ENCODE measurements at regions not wholly inside any gene's neighbourhood (a gene's known extent, or its start where the extent isn't known, plus 50 kb on each side); places are given as distances from the start of the nearest gene placed in this dataset.
"Not testable (repeated sequence)": the region's sequence is repeated elsewhere in the genome, so short reads cannot be mapped to it uniquely, and the experiment has no call there.

- H3K9me3 Mint-ChIP-seq; H3K27me3 ChIP-seq (ENCODE audit: insufficient read depth, low read length, poor library complexity, severe bottlenecking); H3K36me3 ChIP-seq (ENCODE audit: insufficient read depth, low read length); H3K36me3 Mint-ChIP-seq; H3K27me3 Mint-ChIP-seq; CTCF ChIA-PET; H3K9me3 ChIP-seq (ENCODE audit: low read length): not testable (repeated sequence)
- H3K4me3 ChIP-seq (ENCODE audit: low read length) = peak overlapping the region; percentile 65
- peaks cover 53% of the 10 kb centered on the region for H3K4me1 ChIP-seq (ENCODE audit: insufficient read depth, low read length)
- POLR2A ChIA-PET = interaction anchor here (0.6 to 0.7 kb wide), 2 partner anchors 25 to 30 kb away, joined by 3 to 5 read pairs; no protein-coding TSS in a partner anchor
- DNase-seq = peak in 1 of 5 donors; percentile 53
- H3K27ac Mint-ChIP-seq = peak overlapping the region; percentile 87 to 99 (median 98)
- H3K4me3 Mint-ChIP-seq = peak overlapping the region; percentile 64 to 91 (median 90)
- peaks cover 27 to 35% (median 33%) of the 10 kb centered on the region in 3 donors for H3K4me1 Mint-ChIP-seq
- H3K27ac ChIP-seq (ENCODE audit: low read depth, low read length) = peak overlapping the region; percentile 67
Observed at GRCh38 chr10:11684341-11684716, 57.9 kb upstream of the ECHDC3 start.

GRCh38 chr10:11683529-11684320 is 58.5 kb upstream of the ECHDC3 start:
- Mint-ChIP-seq H3K9me3 (no peaks in the 10 kb centered on the region), H3K4me1 (peaks cover 27 to 35% (median 33%) of the 10 kb centered on the region in 3 donors), H3K4me3 (peak overlapping the region; percentile 64 to 91 (median 90)), H3K27me3 (peaks cover 0 to 7% of the 10 kb centered on the region in 2 donors), H3K36me3 (no peaks in the 10 kb centered on the region), H3K27ac (peak overlapping the region; percentile 87 to 99 (median 98))
- Histone ChIP-seq H3K4me3 (ENCODE audit: low read length) (peak overlapping the region; percentile 65), H3K36me3 (ENCODE audit: insufficient read depth, low read length) (no peaks in the 10 kb centered on the region), H3K9me3 (ENCODE audit: low read length) (no peaks in the 10 kb centered on the region), H3K4me1 (ENCODE audit: insufficient read depth, low read length) (peaks cover 53% of the 10 kb centered on the region), H3K27me3 (ENCODE audit: insufficient read depth, low read length, poor library complexity, severe bottlenecking) (no peaks in the 10 kb centered on the region), H3K27ac (ENCODE audit: low read depth, low read length) (no peak overlapping the region)
- no peak for DNase-seq
- CTCF ChIA-PET = no interaction called here
- POLR2A ChIA-PET = interaction anchor here (0.7 kb wide), 1 partner anchor 29 kb away, joined by 5 read pairs; no protein-coding TSS in a partner anchor

GRCh38 chr10:11682851-11683250 is 59.3 kb upstream of the ECHDC3 start:
- no peaks in the 10 kb centered on the region for H3K9me3 Mint-ChIP-seq

DNA sequence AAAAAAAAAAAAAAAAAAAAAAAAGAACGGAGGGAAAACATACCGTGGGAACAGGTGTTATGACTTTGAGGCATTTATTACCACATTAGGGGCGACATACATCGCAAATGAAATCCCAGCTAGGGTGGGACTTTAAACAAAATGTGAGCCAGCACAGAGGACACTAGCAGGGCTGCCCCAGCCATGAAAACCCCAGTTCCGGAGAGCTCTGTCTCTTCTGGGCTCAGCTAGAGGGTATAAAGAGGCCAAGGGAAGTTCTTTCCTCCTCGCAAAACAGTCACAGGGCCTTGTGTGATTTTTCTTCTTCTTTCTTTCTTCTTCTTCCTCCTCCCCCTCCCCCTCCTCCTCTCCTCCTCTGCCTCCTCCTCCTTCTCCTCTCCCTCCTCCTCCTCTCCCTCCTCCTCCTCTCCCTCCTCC is 59.9 kb upstream of the ECHDC3 start:
- peaks cover 27 to 38% (median 33%) of the 10 kb centered on the region in 3 donors for H3K4me1 Mint-ChIP-seq
- Histone ChIP-seq H3K36me3 (ENCODE audit: insufficient read depth, low read length) (no peaks in the 10 kb centered on the region), H3K4me3 (ENCODE audit: low read length) (no peak overlapping the region), H3K9me3 (ENCODE audit: low read length) (no peaks in the 10 kb centered on the region), H3K27me3 (ENCODE audit: insufficient read depth, low read length, poor library complexity, severe bottlenecking) (no peaks in the 10 kb centered on the region), H3K4me1 (ENCODE audit: insufficient read depth, low read length) (peaks cover 47% of the 10 kb centered on the region), H3K27ac (ENCODE audit: low read depth, low read length) (no peak overlapping the region)
- H3K9me3 Mint-ChIP-seq = peaks cover 0 to 2% (median 0%) of the 10 kb centered on the region in 5 donors
- H3K4me3 Mint-ChIP-seq = no peak overlapping the region
- no peak for DNase-seq
- no peaks in the 10 kb centered on the region for H3K36me3 Mint-ChIP-seq
- peaks cover 4 to 11% of the 10 kb centered on the region in 2 donors for H3K27me3 Mint-ChIP-seq
- H3K27ac Mint-ChIP-seq = peak overlapping the region in 1 of 8 donors; percentile 60
- ChIA-PET POLR2A (no interaction called here), CTCF (no interaction called here)

More at GRCh38 chr10:11682851-11683250, 59.3 kb upstream of the ECHDC3 start:
- DNase-seq = no peak
- CTCF ChIA-PET = no interaction called here
- Mint-ChIP-seq H3K4me1 (peaks cover 27 to 35% (median 33%) of the 10 kb centered on the region in 3 donors), H3K27me3 (peaks cover 0 to 7% of the 10 kb centered on the region in 2 donors), H3K27ac (peak overlapping the region in 2 of 8 donors; percentile 29 to 87), H3K4me3 (no peak overlapping the region), H3K36me3 (no peaks in the 10 kb centered on the region)
- Histone ChIP-seq H3K9me3 (ENCODE audit: low read length) (no peaks in the 10 kb centered on the region), H3K27me3 (ENCODE audit: insufficient read depth, low read length, poor library complexity, severe bottlenecking) (no peaks in the 10 kb centered on the region), H3K4me3 (ENCODE audit: low read length) (no peak overlapping the region), H3K4me1 (ENCODE audit: insufficient read depth, low read length) (peaks cover 53% of the 10 kb centered on the region), H3K36me3 (ENCODE audit: insufficient read depth, low read length) (no peaks in the 10 kb centered on the region), H3K27ac (ENCODE audit: low read depth, low read length) (no peak overlapping the region)
- POLR2A ChIA-PET = no interaction called here

GRCh38 chr10:11680496-11680895 is 61.7 kb upstream of the ECHDC3 start:
- Mint-ChIP-seq H3K4me1 (peaks cover 21 to 27% (median 22%) of the 10 kb centered on the region in 3 donors), H3K27ac (no peak overlapping the region), H3K9me3 (peaks cover 0 to 2% (median 0%) of the 10 kb centered on the region in 5 donors), H3K4me3 (no peak overlapping the region), H3K27me3 (peaks cover 5 to 28% of the 10 kb centered on the region in 2 donors), H3K36me3 (peaks cover 0 to 7% (median 0%) of the 10 kb centered on the region in 3 donors)
- DNase-seq = no peak
- CTCF ChIA-PET = no interaction called here
- no peaks in the 10 kb centered on the region for H3K9me3 ChIP-seq (ENCODE audit: low read length)
- H3K36me3 ChIP-seq (ENCODE audit: insufficient read depth, low read length) = no peaks in the 10 kb centered on the region
- no peak overlapping the region for H3K27ac ChIP-seq (ENCODE audit: low read depth, low read length)
- no peak overlapping the region for H3K4me3 ChIP-seq (ENCODE audit: low read length)
- POLR2A ChIA-PET = interaction anchor here (0.5 kb wide), 1 partner anchor 412 kb away, joined by 4 read pairs; no protein-coding TSS in a partner anchor
- H3K27me3 ChIP-seq (ENCODE audit: insufficient read depth, low read length, poor library complexity, severe bottlenecking) = no peaks in the 10 kb centered on the region
- peaks cover 30% of the 10 kb centered on the region for H3K4me1 ChIP-seq (ENCODE audit: insufficient read depth, low read length)

DNA sequence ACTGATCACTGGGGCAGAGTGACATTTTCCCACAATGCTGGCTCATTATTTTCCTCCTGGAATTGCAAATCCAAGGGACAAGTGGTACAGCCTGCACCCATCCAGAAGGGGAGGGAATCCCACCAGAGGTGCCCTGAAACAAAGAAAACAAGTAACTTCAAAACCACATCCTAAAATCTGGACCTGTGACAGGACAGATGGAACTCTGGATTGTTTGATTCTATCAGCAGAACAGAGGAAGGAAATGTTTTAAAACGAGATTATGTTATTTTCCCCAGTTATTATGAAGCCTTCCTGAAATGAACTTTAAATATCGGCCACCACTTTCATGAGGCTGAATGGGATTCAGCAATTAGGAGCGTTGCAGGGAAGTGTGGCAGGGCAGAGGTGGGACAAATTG is 62.2 kb upstream of the ECHDC3 start:
- ChIA-PET CTCF (no interaction called here), POLR2A (no interaction called here)
- Mint-ChIP-seq H3K4me3 (no peak overlapping the region), H3K27me3 (peaks cover 5 to 34% of the 10 kb centered on the region in 2 donors), H3K27ac (no peak overlapping the region), H3K9me3 (peaks cover 0 to 2% (median 0%) of the 10 kb centered on the region in 5 donors), H3K4me1 (peaks cover 16 to 21% (median 17%) of the 10 kb centered on the region in 3 donors), H3K36me3 (peaks cover 0 to 10% (median 0%) of the 10 kb centered on the region in 3 donors)
- Histone ChIP-seq H3K36me3 (ENCODE audit: insufficient read depth, low read length) (no peaks in the 10 kb centered on the region), H3K27ac (ENCODE audit: low read depth, low read length) (no peak overlapping the region), H3K9me3 (ENCODE audit: low read length) (no peaks in the 10 kb centered on the region), H3K27me3 (ENCODE audit: insufficient read depth, low read length, poor library complexity, severe bottlenecking) (no peaks in the 10 kb centered on the region), H3K4me3 (ENCODE audit: low read length) (no peak overlapping the region), H3K4me1 (ENCODE audit: insufficient read depth, low read length) (peaks cover 25% of the 10 kb centered on the region)
- no peak for DNase-seq

GRCh38 chr10:11678074-11678793 is 63.9 kb upstream of the ECHDC3 start:
- DNase-seq = no peak
- peaks cover 0 to 2% (median 0%) of the 10 kb centered on the region in 5 donors for H3K9me3 Mint-ChIP-seq
- H3K4me3 Mint-ChIP-seq = peak overlapping the region in 1 of 7 donors; percentile 27
- peaks cover 0 to 10% (median 0%) of the 10 kb centered on the region in 3 donors for H3K36me3 Mint-ChIP-seq
- no peak overlapping the region for H3K4me3 ChIP-seq (ENCODE audit: low read length)
- H3K4me1 Mint-ChIP-seq = peaks cover 2 to 12% (median 8%) of the 10 kb centered on the region in 3 donors
- H3K27me3 ChIP-seq (ENCODE audit: insufficient read depth, low read length, poor library complexity, severe bottlenecking) = no peaks in the 10 kb centered on the region
- H3K36me3 ChIP-seq (ENCODE audit: insufficient read depth, low read length) = no peaks in the 10 kb centered on the region
- peaks cover 7% of the 10 kb centered on the region for H3K4me1 ChIP-seq (ENCODE audit: insufficient read depth, low read length)
- ChIA-PET CTCF (no interaction called here), POLR2A (interaction anchor here (0.7 kb wide), 1 partner anchor 8 kb away, joined by 4 read pairs; no protein-coding TSS in a partner anchor)
- H3K27me3 Mint-ChIP-seq = peaks cover 8 to 43% of the 10 kb centered on the region in 2 donors
- H3K9me3 ChIP-seq (ENCODE audit: low read length) = no peaks in the 10 kb centered on the region
- H3K27ac ChIP-seq (ENCODE audit: low read depth, low read length) = no peak overlapping the region
- no peak overlapping the region for H3K27ac Mint-ChIP-seq

DNA sequence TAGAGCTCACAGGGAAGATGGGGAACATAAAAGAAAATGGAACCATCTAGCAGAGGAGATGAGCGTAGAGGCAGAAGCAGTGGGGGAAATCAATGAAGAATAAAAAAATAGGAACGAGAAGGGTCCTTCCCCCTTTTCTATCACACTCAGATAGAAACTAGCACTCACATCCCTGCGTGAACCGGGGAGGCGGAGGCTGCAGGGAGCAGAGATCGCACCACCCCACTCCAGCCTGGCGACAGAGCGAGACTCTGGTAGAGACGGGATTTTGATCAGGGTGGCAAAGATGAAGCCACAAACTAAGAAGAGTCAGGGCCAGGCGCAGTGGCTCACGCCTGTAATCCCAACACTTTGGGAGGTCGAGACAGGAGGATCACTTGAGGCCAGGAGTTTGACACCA is 64.7 kb upstream of the ECHDC3 start:
- Mint-ChIP-seq H3K27me3 (peaks cover 8 to 46% of the 10 kb centered on the region in 2 donors), H3K4me3 (peak overlapping the region in 1 of 7 donors; percentile 32), H3K27ac (no peak overlapping the region), H3K4me1 (peaks cover 2 to 12% (median 8%) of the 10 kb centered on the region in 3 donors), H3K36me3 (peaks cover 0 to 10% (median 0%) of the 10 kb centered on the region in 3 donors), H3K9me3 (peaks cover 0 to 2% (median 0%) of the 10 kb centered on the region in 5 donors)
- ChIA-PET POLR2A (no interaction called here), CTCF (no interaction called here)
- Histone ChIP-seq H3K9me3 (ENCODE audit: low read length) (no peaks in the 10 kb centered on the region), H3K4me1 (ENCODE audit: insufficient read depth, low read length) (no peaks in the 10 kb centered on the region), H3K27me3 (ENCODE audit: insufficient read depth, low read length, poor library complexity, severe bottlenecking) (no peaks in the 10 kb centered on the region), H3K36me3 (ENCODE audit: insufficient read depth, low read length) (no peaks in the 10 kb centered on the region), H3K4me3 (ENCODE audit: low read length) (no peak overlapping the region), H3K27ac (ENCODE audit: low read depth, low read length) (no peak overlapping the region)
- DNase-seq = no peak
